H1 (cell line): ENCODE measurements at regions not wholly inside any gene's neighbourhood (a gene's known extent, or its start where the extent isn't known, plus 50 kb on each side); places are given as distances from the start of the nearest gene placed in this dataset.

Experiments used
- CTCF ChIA-PET: fragments of 300-600 bp; sonication (Branson Sonifier 250); formaldehyde crosslinking; loops from one replicate; lab custom pipeline; 2021; ENCODE audit not compliant: partially characterized antibody; lab: Charles Lee
- POLR2A ChIA-PET: fragments of 300-600 bp; sonication (Branson Sonifier 250); formaldehyde crosslinking; loops from one replicate; lab custom pipeline; 2021; ENCODE audit warnings: inconsistent platforms; ENCODE audit not compliant: partially characterized antibody; lab: Charles Lee
- DNase-seq, 2 experiments: peaks; one replicate each; pipeline versions ENCODE4 v3.0.0 to v3.0.0-alpha.2; 2010 to 2022; ENCODE audit warnings: low spot score in 2 of 2, low read depth in 1 of 2, mixed read lengths in 1 of 2
- FAIRE-seq: peaks from 2 replicates; lab custom pipeline; 2011; peaks lifted over from hg19 to GRCh38; lab: Jason Lieb, UNC
- H2AFZ ChIP-seq: 2 replicates; pipeline ENCODE4 v1.8.1; 2012; ENCODE audit warnings: low read length, inconsistent platforms
- H2AK5ac ChIP-seq: 2 replicates; pipeline ENCODE4 v1.6.1; 2013; ENCODE audit warnings: low read depth, low read length
- H2BK120ac ChIP-seq: replicated peaks from 2 replicates; pipeline ENCODE3; 2013; ENCODE audit warnings: low read depth, low read length, inconsistent platforms
- H2BK12ac ChIP-seq: 2 replicates; pipeline ENCODE4 v1.6.1; 2013; ENCODE audit warnings: low read depth, low read length
- H2BK15ac ChIP-seq: 2 replicates; pipeline ENCODE4 v1.6.1; 2013; ENCODE audit warnings: low read length
- H2BK20ac ChIP-seq: 2 replicates; pipeline ENCODE4 v1.6.1; 2013; ENCODE audit warnings: low read length
- H2BK5ac ChIP-seq: 2 replicates; pipeline ENCODE4 v1.6.1; 2013; ENCODE audit warnings: low read depth, low read length
- H3K14ac ChIP-seq: 2 replicates; pipeline ENCODE4 v1.6.1; 2013; ENCODE audit warnings: inconsistent platforms; ENCODE audit not compliant: insufficient read length
- H3K18ac ChIP-seq: 2 replicates; pipeline ENCODE4 v1.6.1; 2013; ENCODE audit warnings: low read length; ENCODE audit errors: extremely low read depth
- H3K23ac ChIP-seq: 2 replicates; pipeline ENCODE4 v1.6.1; 2013; ENCODE audit warnings: inconsistent platforms; ENCODE audit not compliant: insufficient read length
- H3K23me2 ChIP-seq: 2 replicates; pipeline ENCODE4 v1.6.1; 2013; ENCODE audit warnings: low read depth, low read length
- H3K27ac ChIP-seq: 2 replicates; pipeline ENCODE4 v1.6.1; 2011; ENCODE audit warnings: low read depth, low read length, inconsistent platforms
- H3K27me3 ChIP-seq, 4 experiments: replicated peaks in 1 of 4; 1 replicate in 1 of 4; 2 replicates in 3 of 4; pipeline versions ENCODE4 v1.6.1 to v1.8.1; 2011 to 2013; ENCODE audit warnings: low read length in 3 of 4, mild to moderate bottlenecking in 3 of 4, inconsistent platforms in 2 of 4, mixed read lengths in 2 of 4, moderate library complexity in 1 of 4; ENCODE audit not compliant: control insufficient read depth in 3 of 4, insufficient read depth in 3 of 4; ENCODE audit errors: extremely low read depth in 1 of 4
- H3K36me3 ChIP-seq, 4 experiments: 2 replicates each; pipeline versions ENCODE4 v1.6.1 to v1.8.1; 2011 to 2013; ENCODE audit warnings: mild to moderate bottlenecking in 4 of 4, low read length in 3 of 4, moderate library complexity in 2 of 4, control low read depth in 1 of 4, inconsistent platforms in 1 of 4; ENCODE audit not compliant: insufficient read depth in 4 of 4, control insufficient read depth in 2 of 4
- H3K4ac ChIP-seq: replicated peaks from 2 replicates; pipeline ENCODE3; 2013; ENCODE audit warnings: low read length, low read depth, mixed read lengths, inconsistent platforms; ENCODE audit not compliant: insufficient read length
- H3K4me1 ChIP-seq, 4 experiments: replicated peaks in 1 of 4; 1 replicate in 1 of 4; 2 replicates in 3 of 4; pipeline versions ENCODE4 v1.6.1 to v1.8.1; 2011 to 2013; ENCODE audit warnings: low read length in 3 of 4, inconsistent platforms in 2 of 4, mixed read lengths in 1 of 4; ENCODE audit not compliant: insufficient read depth in 4 of 4, control insufficient read depth in 3 of 4
- H3K4me2 ChIP-seq, 2 experiments: 2 replicates each; pipeline versions ENCODE4 v1.6.1 to v1.8.1; 2011 to 2013; ENCODE audit warnings: low read depth in 2 of 2, low read length in 2 of 2, control low read depth in 1 of 2, inconsistent platforms in 1 of 2, mild to moderate bottlenecking in 1 of 2; ENCODE audit not compliant: insufficient read depth in 1 of 2
- H3K4me3 ChIP-seq, 4 experiments: fragments of 200-600, 300-600 bp in 1 of 4; sonication (generic), shearing (Covaris generic), sonication (Bioruptor Twin) in 1 of 4; 2 replicates each; pipeline versions ENCODE4 v1.5.1 to v1.8.1; 2011 to 2016; ENCODE audit warnings: low read length in 4 of 4, low read depth in 3 of 4, control low read depth in 2 of 4, inconsistent platforms in 2 of 4, mild to moderate bottlenecking in 2 of 4, mixed read lengths in 1 of 4, moderate library complexity in 1 of 4; ENCODE audit not compliant: insufficient read depth in 2 of 4; ENCODE audit errors: extremely low read depth in 1 of 4
- H3K56ac ChIP-seq: replicated peaks from 2 replicates; pipeline ENCODE3; 2013; ENCODE audit warnings: low read depth, mild to moderate bottlenecking, mixed read lengths, low read length, inconsistent platforms; ENCODE audit not compliant: insufficient read length
- H3K79me1 ChIP-seq: 2 replicates; pipeline ENCODE4 v1.6.1; 2013; ENCODE audit warnings: low read depth, low read length, control low read depth
- H3K79me2 ChIP-seq, 2 experiments: 2 replicates each; pipeline versions ENCODE4 v1.6.1 to v1.8.1; 2012 to 2013; ENCODE audit warnings: low read length in 2 of 2, mild to moderate bottlenecking in 2 of 2, inconsistent platforms in 1 of 2; ENCODE audit not compliant: insufficient read depth in 2 of 2, control insufficient read depth in 1 of 2
- H3K9ac ChIP-seq, 4 experiments: replicated peaks in 1 of 4; 1 replicate in 1 of 4; 2 replicates in 3 of 4; pipeline versions ENCODE4 v1.6.1 to v1.8.1; 2011 to 2013; ENCODE audit warnings: low read depth in 3 of 4, low read length in 3 of 4, control low read depth in 2 of 4, mild to moderate bottlenecking in 2 of 4, moderate library complexity in 2 of 4, inconsistent platforms in 1 of 4; ENCODE audit errors: extremely low read depth in 1 of 4
- H3K9me3 ChIP-seq, 2 experiments: 2 replicates each; pipeline versions ENCODE4 v1.6.1 to v1.8.1; 2012 to 2013; ENCODE audit warnings: mild to moderate bottlenecking in 2 of 2, moderate library complexity in 2 of 2, control low read depth in 1 of 2, inconsistent platforms in 1 of 2, low read depth in 1 of 2, low read length in 1 of 2, mixed read lengths in 1 of 2; ENCODE audit not compliant: insufficient read depth in 2 of 2
- H4K20me1 ChIP-seq, 2 experiments: replicated peaks in 1 of 2; 2 replicates each; pipeline versions ENCODE3 to v1.8.1; 2011 to 2013; ENCODE audit warnings: inconsistent platforms in 2 of 2, low read length in 2 of 2, mild to moderate bottlenecking in 1 of 2; ENCODE audit not compliant: insufficient read depth in 2 of 2, control insufficient read depth in 1 of 2
- H4K5ac ChIP-seq: 2 replicates; pipeline ENCODE4 v1.6.1; 2013; ENCODE audit warnings: low read length, low read depth, mixed read lengths, inconsistent platforms; ENCODE audit not compliant: insufficient read length
- H4K8ac ChIP-seq: 2 replicates; pipeline ENCODE4 v1.8.0; 2013; ENCODE audit warnings: mild to moderate bottlenecking, moderate library complexity, low read length, inconsistent platforms; ENCODE audit not compliant: insufficient read depth; ENCODE audit errors: extremely low read depth
- H4K91ac ChIP-seq: replicated peaks from 2 replicates; pipeline ENCODE3; 2013; ENCODE audit warnings: low read length, mixed read lengths, inconsistent platforms; ENCODE audit not compliant: insufficient read length
- CREB1 ChIP-seq: IDR thresholded peaks from 2 replicates; pipeline ENCODE4 v1.6.1; 2012; ENCODE audit warnings: inconsistent platforms
- NRF1 ChIP-seq: IDR thresholded peaks from 2 replicates; pipeline ENCODE4 v1.6.1; 2011; ENCODE audit warnings: mild to moderate bottlenecking, low read depth, low read length, improper control_type of control experiment
- RXRA ChIP-seq: IDR thresholded peaks from 2 replicates; pipeline ENCODE4 v1.6.1; 2011; ENCODE audit warnings: low read depth, mild to moderate bottlenecking, low read length, moderate library complexity; ENCODE audit not compliant: insufficient read depth
- SP2 ChIP-seq: IDR thresholded peaks from 2 replicates; pipeline ENCODE4 v1.6.1; 2012; ENCODE audit warnings: mild to moderate bottlenecking, low read length, inconsistent platforms
- WGBS, 2 experiments: shearing (Covaris generic) in 1 of 2; methylation state at CpG; one replicate each; pipeline versions ENCODE4 v1.1.6 to v1.1.7; 2013 to 2015; ENCODE audit warnings: low lambda C conversion rate in 2 of 2, mixed read lengths in 2 of 2, inconsistent platforms in 1 of 2, low coverage in 1 of 2, missing lambda C conversion rate in 1 of 2; ENCODE audit not compliant: insufficient replicate concordance in 2 of 2, insufficient coverage in 1 of 2, insufficient read length in 1 of 2; ENCODE audit errors: extremely low coverage in 1 of 2, missing lambda C conversion rate in 1 of 2; 5-methylcytosine and 5-hydroxymethylcytosine counted together

- Histone ChIP-seq H2BK120ac (no peak overlapping the region), H3K4ac (no peak overlapping the region), H4K20me1 (no peaks in the 10 kb centered on the region), H2AK5ac (no peak overlapping the region), H3K4me1 (peaks cover 0 to 6% (median 0%) of the 10 kb centered on the region in 4 experiments; a peak in 2 of 7 replicates), H3K9me3 (no peaks in the 10 kb centered on the region), H3K18ac (no peak overlapping the region), H3K27ac (no peak overlapping the region), H2BK12ac (no peak overlapping the region), H3K36me3 (no peaks in the 10 kb centered on the region), H2BK5ac (no peak overlapping the region), H2BK20ac (no peak overlapping the region), H4K91ac (no peak overlapping the region), H3K79me2 (no peaks in the 10 kb centered on the region), H4K8ac (no peak overlapping the region), H3K23me2 (no peaks in the 10 kb centered on the region), H3K79me1 (no peaks in the 10 kb centered on the region), H3K23ac (no peak overlapping the region), H2AFZ (no peak overlapping the region), H3K9ac (no peak overlapping the region), H3K56ac (no peak overlapping the region), H3K27me3 (no peaks in the 10 kb centered on the region), H2BK15ac (no peak overlapping the region), H4K5ac (no peak overlapping the region), H3K4me3 (0 out of 8 replicates have a peak overlapping the region, but pooled peaks of 1 of the 4 experiments have one; percentile 1), H3K14ac (no peak overlapping the region), H3K4me2 (no peak overlapping the region)
- 18% methylated on average over 2 of the region's 2 CpGs; no CpG with 5 or more reads in 1 of the 2 experiments for WGBS, 2 experiments
- POLR2A ChIA-PET = interaction anchor here (1.0 kb wide), 1 partner anchor 195 kb away, joined by 3 read pairs; no protein-coding TSS in a partner anchor
- CTCF ChIA-PET = no interaction called here
- DNase-seq (peak in 1 of 2 experiments; percentile 7), FAIRE-seq (no peak)
- TF ChIP-seq NRF1 (no peak), CREB1 (no peak), RXRA (no peak), SP2 (no peak)
Observed at GRCh38 chr9:119773823-119774222, 404.6 kb upstream of the BRINP1 start.
